GM12878 (cell line): ENCODE measurements at regions not wholly inside any gene's neighbourhood (a gene's known extent, or its start where the extent isn't known, plus 50 kb on each side); places are given as distances from the start of the nearest gene placed in this dataset.

Experiments used
- ATAC-seq: fragments of 200-7000 bp; cut with Tn5 transposase; 3 replicates; pipeline ENCODE4 v1.9.1; 2020; ENCODE audit warnings: mild to moderate bottlenecking, moderate library complexity
- BruUV-seq: library from RNA; stranded (reverse); fragments of 400-500 nt; replicated peaks from 2 replicates; lab custom pipeline; 2021; lab: Mats Ljungman, UMichigan
- CTCF ChIA-PET: fragments of 300-600 bp; sonication (Branson Sonifier 250); formaldehyde crosslinking; extraction: SDS; loops from one replicate; lab custom pipeline; 2021; ENCODE audit warnings: inconsistent platforms; lab: Yijun Ruan, JAX
- POLR2A ChIA-PET: fragments of 350-600 bp; formaldehyde crosslinking; extraction: SDS; loops from one replicate; lab custom pipeline; 2021; ENCODE audit warnings: inconsistent platforms; lab: Charles Lee
- RAD21 ChIA-PET: fragments of 300-600 bp; sonication (Branson Sonifier 250); formaldehyde crosslinking; loops from one replicate; lab custom pipeline; 2023; ENCODE audit warnings: antibody characterized with exemption; ENCODE audit not compliant: unreplicated experiment; lab: Charles Lee
- SMC1A ChIA-PET: fragments of 300-600 bp; sonication (Branson Sonifier 250); formaldehyde crosslinking; loops from one replicate; lab custom pipeline; 2023; ENCODE audit not compliant: unreplicated experiment, uncharacterized antibody; lab: Charles Lee
- DNase-seq: peaks from one replicate; pipeline ENCODE4 v3.0.0-alpha.2; 2011; ENCODE audit warnings: low read depth, low spot score
- FAIRE-seq: peaks from 3 replicates; lab custom pipeline; 2011; peaks lifted over from hg19 to GRCh38; lab: Jason Lieb, UNC
- H2AFZ ChIP-seq: 2 replicates; pipeline ENCODE4 v1.6.0; 2011; ENCODE audit warnings: low read depth, low read length, control low read depth; ENCODE audit not compliant: control insufficient read depth
- H3K27ac ChIP-seq: 2 replicates; pipeline ENCODE4 v1.5.1; 2011; ENCODE audit warnings: control low read depth; ENCODE audit not compliant: control insufficient read depth, insufficient read depth
- H3K27me3 ChIP-seq, 2 experiments: replicated peaks in 1 of 2; 2 replicates each; pipeline versions ENCODE4 v1.6.0 to v1.6.1; 2011; ENCODE audit warnings: low read length in 1 of 2; ENCODE audit not compliant: control insufficient read depth in 2 of 2, insufficient read depth in 2 of 2
- H3K36me3 ChIP-seq, 2 experiments: 2 replicates each; pipeline ENCODE4 v1.5.1; 2011; ENCODE audit warnings: low read length in 1 of 2; ENCODE audit not compliant: control insufficient read depth in 2 of 2, insufficient read depth in 2 of 2
- H3K4me1 ChIP-seq: 2 replicates; pipeline ENCODE4 v1.6.1; 2011; ENCODE audit warnings: mild to moderate bottlenecking, low read length, moderate library complexity, mixed read lengths; ENCODE audit not compliant: control insufficient read depth, insufficient read depth
- H3K4me2 ChIP-seq: 2 replicates; pipeline ENCODE4 v1.6.0; 2011; ENCODE audit warnings: control low read depth; ENCODE audit not compliant: control insufficient read depth, insufficient read depth
- H3K4me3 ChIP-seq: fragments of 200-600 bp; sonication (generic); 2 replicates; pipeline ENCODE4 v1.5.1; 2016
- H3K79me2 ChIP-seq: 2 replicates; pipeline ENCODE4 v1.6.0; 2011; ENCODE audit warnings: low read length; ENCODE audit not compliant: control insufficient read depth, insufficient read depth
- H3K9ac ChIP-seq: 2 replicates; pipeline ENCODE4 v1.8.0; 2011; ENCODE audit warnings: low read length, control low read depth, mixed read lengths; ENCODE audit not compliant: control insufficient read depth, insufficient read depth
- H3K9me3 ChIP-seq: replicated peaks from 3 replicates; pipeline ENCODE4 v1.5.1; 2011; ENCODE audit warnings: mild to moderate bottlenecking, low read length; ENCODE audit not compliant: control insufficient read depth, insufficient read depth
- H4K20me1 ChIP-seq: 2 replicates; pipeline ENCODE4 v1.6.0; 2011; ENCODE audit not compliant: control insufficient read depth, insufficient read depth
- CHD1 ChIP-seq: IDR thresholded peaks from 2 replicates; pipeline ENCODE4 v1.6.1; 2012; ENCODE audit warnings: low read depth, low read length, improper control_type of control experiment
- CTCF ChIP-seq, 3 experiments: IDR thresholded peaks in 2 of 3; conservative IDR thresholded peaks in 1 of 3; 2 replicates each; pipeline ENCODE4 v1.5.1; 2011; ENCODE audit warnings: low read depth in 3 of 3, low read length in 3 of 3, mild to moderate bottlenecking in 3 of 3, control low read depth in 2 of 3, moderate library complexity in 2 of 3, inconsistent platforms in 1 of 3, mixed read lengths in 1 of 3; ENCODE audit not compliant: control insufficient read depth in 2 of 3, insufficient read depth in 1 of 3; ENCODE audit errors: extremely low read depth in 1 of 3
- ESRRA ChIP-seq: IDR thresholded peaks from 2 replicates; pipeline ENCODE4 v1.6.1; 2012; ENCODE audit warnings: mild to moderate bottlenecking, low read length, improper control_type of control experiment
- FOXK2 ChIP-seq: fragments of 450-650 bp; IDR thresholded peaks from 2 replicates; pipeline ENCODE4 v1.6.1; 2017; ENCODE audit warnings: mild to moderate bottlenecking, moderate library complexity
- HDAC2 ChIP-seq: fragments of 200-600 bp; sonication (generic); IDR thresholded peaks from 2 replicates; pipeline ENCODE4 v1.6.1; 2017
- HDAC6 ChIP-seq: fragments of 200-600 bp; sonication (generic); IDR thresholded peaks from one replicate; pipeline ENCODE4 v1.8.0; 2017; ENCODE audit warnings: antibody characterized with exemption; ENCODE audit not compliant: unreplicated experiment
- MEF2B ChIP-seq: fragments of 450-650 bp; IDR thresholded peaks from 2 replicates; pipeline ENCODE4 v1.6.1; 2018; ENCODE audit warnings: mild to moderate bottlenecking, moderate library complexity; ENCODE audit not compliant: partially characterized antibody, poor library complexity, severe bottlenecking
- MYC ChIP-seq: IDR thresholded peaks from 2 replicates; pipeline ENCODE4 v1.6.1; 2011; ENCODE audit warnings: mild to moderate bottlenecking, low read length, moderate library complexity, inconsistent platforms; ENCODE audit not compliant: insufficient read depth, insufficient replicate concordance, insufficient read length, severe bottlenecking
- NBN ChIP-seq: fragments of 450-650 bp; IDR thresholded peaks from 2 replicates; pipeline ENCODE4 v1.6.1; 2016
- RUNX3 ChIP-seq: IDR thresholded peaks from 2 replicates; pipeline ENCODE4 v1.6.1; 2012; ENCODE audit warnings: low read length, inconsistent platforms
- SIX5 ChIP-seq: IDR thresholded peaks from 2 replicates; pipeline ENCODE4 v1.6.1; 2011; ENCODE audit warnings: mild to moderate bottlenecking, low read depth, low read length, moderate library complexity; ENCODE audit not compliant: severe bottlenecking
- ZNF207 ChIP-seq: fragments of 450-650 bp; IDR thresholded peaks from 2 replicates; pipeline ENCODE4 v1.6.1; 2014; ENCODE audit warnings: antibody characterized with exemption, mild to moderate bottlenecking, borderline replicate concordance
- in situ Hi-C: fragments of 300-500 bp; cut with MboI; formaldehyde crosslinking; loops from 9 replicates; pipeline ENCODE4 v1.14.3; 2018; ENCODE audit warnings: mixed read lengths
- intact Hi-C: fragments of 100-400 bp; cut with micrococcal nuclease; formaldehyde crosslinking; loops from one replicate; pipeline ENCODE4 v1.14.2; 2022; ENCODE audit not compliant: unreplicated experiment

GRCh38 chr2:38201784-38202183 is 125.8 kb upstream of the CYP1B1 start:
- H4K20me1 ChIP-seq: no peaks in the 10 kb centered on the region
- H2AFZ ChIP-seq: no peak overlapping the region
- no peaks in the 10 kb centered on the region for H3K4me1 ChIP-seq
- H3K36me3 ChIP-seq: no peaks in the 10 kb centered on the region
- H3K9ac ChIP-seq: no peak overlapping the region
- RAD21 ChIA-PET: no interaction called here
- H3K4me3 ChIP-seq: no peak overlapping the region
- no peaks in the 10 kb centered on the region for H3K79me2 ChIP-seq
- SMC1A ChIA-PET: interaction anchor here (1.5 kb wide), 1 partner anchor 9 kb away, joined by 6 read pairs; no protein-coding TSS in a partner anchor
- in situ Hi-C loops: no loop called here
- FAIRE-seq (no peak), DNase-seq (no peak), ATAC-seq (no peak)
- peaks cover 2% of the 10 kb centered on the region; the same call in 2 of the 3 replicates for H3K9me3 ChIP-seq
- H3K4me2 ChIP-seq: no peak overlapping the region
- POLR2A ChIA-PET: no interaction called here
- no peak overlapping the region for H3K27ac ChIP-seq
- TF ChIP-seq MEF2B (no peak), CTCF (IDR thresholded peaks at IDR 0.05 in 2 of 3, conservative IDR thresholded peaks at IDR 0.05 in 1 of 3; ENCODE audit: control insufficient read depth in 2 of 3, extremely low read depth in 1 of 3, insufficient read depth in 1 of 3, low read depth in 3 of 3, low read length in 3 of 3) (no peak), HDAC6 (no peak), HDAC2 (no peak), SIX5 (no peak), RUNX3 (no peak), NBN (no peak), FOXK2 (no peak), MYC (no peak), ESRRA (no peak), CHD1 (no peak), ZNF207 (no peak)
- intact Hi-C loops: no loop called here
- CTCF ChIA-PET: interaction anchor here (0.6 to 1.9 kb wide), 3 partner anchors 31 to 308 kb away, joined by 3 to 5 read pairs (median 3); no protein-coding TSS in a partner anchor
- no peaks in the 10 kb centered on the region for H3K27me3 ChIP-seq
- BruUV-seq: no TSS peak
